NCI-H524 (cell line): ENCODE measurements at regions not wholly inside any gene's neighbourhood (a gene's known extent, or its start where the extent isn't known, plus 50 kb on each side); places are given as distances from the start of the nearest gene placed in this dataset.

ENCODE experiments used
- DNase-seq, 2 experiments: peaks; one replicate each; lab custom pipeline; 2025; lab: John Stamatoyannopoulos, UW

DNA sequence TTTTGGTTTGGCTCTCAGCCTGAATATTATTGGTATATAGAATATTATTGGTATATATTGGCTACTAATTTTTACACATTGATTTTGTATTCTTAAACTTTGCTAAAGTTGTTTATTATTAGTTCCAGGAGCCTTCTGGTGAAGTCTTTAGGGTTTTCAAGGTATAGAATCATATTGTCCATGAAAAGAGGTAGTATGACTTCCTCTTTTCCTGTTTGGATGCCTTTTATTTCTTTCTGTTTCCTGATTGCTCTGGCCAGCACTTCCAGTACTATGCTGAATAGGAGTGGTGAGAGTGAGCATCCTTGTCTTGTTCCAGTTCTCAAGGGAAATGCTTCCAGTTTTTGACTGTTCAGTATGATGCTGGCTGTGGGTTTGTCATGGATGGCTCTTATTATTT lies 107.3 kb upstream of the LIPC start:
- DNase-seq = no peak

DNA sequence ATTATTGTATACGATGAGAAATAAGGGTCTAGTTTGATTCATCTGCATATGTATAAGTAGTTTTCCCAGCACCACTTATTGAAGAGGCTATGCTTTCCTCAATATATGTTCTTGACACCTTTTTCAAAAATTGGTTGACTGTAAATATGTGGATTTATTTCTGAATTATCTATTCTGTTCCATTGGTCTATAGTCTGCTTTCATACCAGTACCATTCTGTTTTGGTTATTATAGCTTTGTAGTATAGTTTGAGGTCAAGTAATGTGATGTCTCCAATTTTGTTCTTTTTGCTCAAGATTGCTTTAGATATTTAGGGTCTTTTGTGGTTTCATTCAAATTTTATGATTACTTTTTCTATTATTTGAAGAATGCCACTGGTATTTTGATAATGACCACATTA lies 103.8 kb upstream of the LIPC start:
- no peak for DNase-seq

DNA sequence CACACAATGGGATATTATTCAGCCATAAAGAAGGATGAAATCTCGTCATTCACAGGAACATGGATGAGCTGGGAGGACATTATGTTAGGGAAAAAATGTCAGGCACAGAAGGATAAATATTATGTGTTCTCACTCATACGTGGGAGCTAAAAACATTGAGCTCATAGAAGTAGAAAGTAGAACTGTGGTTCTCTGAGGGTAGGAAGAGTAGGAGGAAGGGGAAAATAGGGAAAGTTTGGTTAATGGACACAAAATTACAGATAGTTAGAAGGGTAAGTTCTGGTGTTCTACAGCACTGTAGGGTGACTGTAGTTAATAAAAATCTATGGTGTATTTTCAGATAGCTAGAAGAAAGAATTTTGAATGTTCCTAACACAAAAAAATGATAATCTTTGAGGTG lies 102.6 kb upstream of the LIPC start:
- DNase-seq = no peak

DNA sequence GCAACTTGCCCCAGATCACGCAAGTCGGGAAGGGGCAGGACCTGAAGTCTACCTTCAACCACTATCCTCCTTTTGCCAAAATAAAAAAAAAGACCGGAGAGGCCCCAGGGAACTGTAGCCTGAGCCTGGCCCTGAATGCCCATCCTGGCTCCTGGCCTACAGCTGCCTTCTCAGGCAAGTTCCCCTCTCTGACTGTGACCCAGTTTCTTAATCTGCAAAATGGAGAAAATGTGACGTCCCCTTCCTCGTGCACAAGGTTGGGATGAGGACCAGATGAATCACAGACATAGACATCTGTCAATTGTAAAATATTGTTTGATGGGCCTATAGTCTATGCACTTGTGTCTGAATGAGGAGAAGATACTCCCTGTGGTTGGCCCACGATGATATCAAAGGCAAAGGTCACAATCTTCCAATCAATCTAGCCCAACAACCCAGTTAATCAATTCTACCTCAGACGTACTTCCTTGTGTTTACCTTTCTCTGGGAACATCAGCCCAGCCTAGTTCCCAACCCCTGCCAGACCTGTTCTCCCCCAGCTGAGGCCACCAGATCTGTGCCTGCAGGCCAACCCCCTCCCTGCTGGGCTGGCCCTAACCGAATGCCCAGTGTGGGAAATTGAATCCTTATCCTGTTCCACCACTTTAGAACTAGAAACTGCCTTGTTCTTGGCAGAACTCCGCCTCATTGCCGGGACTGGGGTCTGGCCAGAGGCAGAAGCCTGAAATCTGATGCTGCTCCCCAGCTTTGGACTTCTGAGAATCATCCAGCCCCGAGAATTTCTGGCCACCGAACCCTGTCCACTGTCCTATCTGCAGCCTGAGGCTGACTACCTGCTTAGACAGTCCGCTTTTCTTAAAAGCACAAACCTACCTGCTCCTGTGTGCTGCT lies 101.8 kb upstream of the LIPC start:
- peak in 1 of 2 experiments; percentile 34 for DNase-seq

DNA sequence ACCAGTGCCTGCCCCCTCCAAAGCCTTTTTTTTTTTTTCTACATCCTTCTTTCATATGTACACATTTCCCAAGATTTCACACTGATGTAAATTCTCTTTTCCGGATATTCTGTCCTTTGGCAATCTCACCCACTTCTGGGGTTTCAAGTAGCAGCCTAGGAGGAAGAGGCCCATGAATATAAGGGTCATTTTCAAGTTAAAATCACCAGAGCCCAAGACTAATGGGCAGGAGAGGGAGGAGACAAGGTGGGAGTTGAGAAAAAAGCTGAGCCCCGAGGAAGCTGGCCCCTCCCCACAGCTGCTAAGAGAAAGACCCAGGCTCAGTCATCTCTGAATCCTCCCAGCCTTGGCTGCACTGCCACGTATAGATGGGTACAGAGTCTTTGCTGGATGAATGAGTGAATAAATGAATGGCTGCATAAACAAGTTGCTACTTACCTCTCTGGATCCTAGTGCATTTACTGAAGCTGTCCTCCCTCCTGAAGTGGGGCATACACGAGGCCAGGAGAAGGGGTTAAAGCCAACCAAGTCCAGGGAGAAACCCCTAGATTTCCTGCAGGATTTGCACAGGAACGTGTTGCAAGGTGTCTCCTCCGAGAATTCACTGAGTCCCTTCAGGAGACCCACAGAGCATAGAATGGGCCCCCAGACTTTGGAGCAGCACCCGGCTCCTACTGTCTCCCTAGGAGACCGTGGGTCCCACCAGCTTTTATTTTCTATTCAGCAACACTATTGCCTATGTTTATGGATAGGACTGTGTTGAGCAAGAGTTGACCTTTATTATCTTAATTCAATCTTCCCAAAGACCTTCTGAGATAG lies 100.8 kb upstream of the LIPC start:
- DNase-seq = peak in 1 of 2 experiments; percentile 33

DNA sequence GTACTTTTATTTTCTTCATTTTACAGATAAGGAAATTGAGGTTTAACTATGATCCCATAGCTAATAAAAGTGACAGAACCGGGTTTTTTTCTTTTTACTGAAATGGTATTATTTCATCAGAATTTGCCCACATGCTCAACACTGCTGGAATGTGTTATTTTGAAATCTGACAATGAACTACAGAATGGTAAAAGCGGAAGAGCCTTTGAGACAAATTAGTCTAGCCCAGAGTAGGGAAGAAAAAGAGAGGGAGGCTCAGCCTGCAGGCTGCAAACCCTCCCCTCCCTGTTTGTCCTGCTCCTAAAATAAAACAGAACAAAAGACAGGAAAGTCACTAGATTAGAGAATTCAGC lies 100.3 kb upstream of the LIPC start:
- no peak for DNase-seq

DNA sequence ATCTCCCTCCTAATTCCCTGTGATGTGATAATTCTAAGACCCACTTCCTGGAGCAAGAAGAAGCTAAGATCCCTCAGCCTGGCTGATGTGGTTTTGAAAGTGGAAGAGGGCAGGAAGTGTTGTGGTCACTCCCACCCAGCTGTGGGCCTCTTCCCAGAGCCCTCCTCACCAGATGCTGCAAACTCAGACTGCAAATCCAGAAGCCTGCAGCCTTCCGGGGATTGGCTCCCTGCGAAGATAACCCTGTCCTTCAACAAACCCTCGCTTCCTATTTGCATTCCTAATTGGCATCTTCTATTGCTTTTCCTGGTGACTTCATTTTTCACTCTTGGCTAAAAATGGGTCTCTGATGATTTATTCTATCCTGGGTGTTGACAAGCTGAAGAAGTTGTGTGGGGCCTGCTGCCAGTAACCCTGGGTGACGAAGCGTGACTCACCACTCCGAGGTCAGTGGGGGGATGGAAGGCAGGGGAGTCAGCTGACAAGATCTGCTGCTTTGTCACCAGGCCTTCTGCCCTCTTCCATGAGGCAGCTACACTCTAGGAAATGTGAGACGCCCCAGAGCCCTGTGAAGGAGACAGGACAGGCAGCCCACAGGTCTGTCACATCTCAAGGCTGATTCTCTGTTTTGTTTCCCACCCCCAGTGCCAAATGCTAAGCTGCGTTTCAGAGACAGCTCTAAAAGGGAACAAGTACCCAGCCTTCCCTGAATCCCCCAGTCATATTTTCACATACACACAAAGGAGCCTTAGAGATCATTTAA lies 99.7 kb upstream of the LIPC start:
- peak; percentile 98 to 99 for DNase-seq

DNA sequence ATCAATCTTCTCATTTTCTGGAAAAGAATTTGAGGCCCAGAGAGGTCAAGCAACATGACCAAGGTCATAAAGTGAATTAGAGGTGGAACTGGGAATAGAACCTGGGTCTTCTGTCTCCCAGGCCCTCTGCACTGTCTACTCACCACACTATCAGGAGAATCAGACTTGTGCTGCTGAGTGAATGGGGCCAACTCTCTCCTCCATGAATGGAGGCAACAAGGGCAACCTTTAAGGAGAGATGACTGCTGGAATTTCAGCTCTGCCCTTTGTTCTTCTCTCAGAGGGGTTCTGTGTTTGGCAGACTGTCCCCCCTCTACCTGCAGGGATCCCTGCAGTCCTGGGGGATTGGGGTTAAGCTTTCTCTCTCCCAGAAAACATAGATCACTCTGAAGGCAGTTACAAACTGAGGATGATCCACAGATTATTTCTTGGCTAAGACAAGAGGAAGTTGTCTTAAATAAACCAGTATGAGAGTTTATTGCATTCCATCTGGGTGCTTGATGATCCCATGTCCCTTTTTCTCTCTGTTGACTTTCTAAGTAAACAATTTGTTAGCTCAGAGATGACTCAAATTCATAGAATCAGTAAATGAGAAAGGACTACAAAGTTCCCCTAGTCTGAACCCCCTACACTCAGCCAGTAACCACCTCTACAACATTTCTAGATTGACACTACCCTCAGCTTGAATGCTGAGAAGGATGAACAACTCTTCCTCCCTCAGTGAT lies 99.0 kb upstream of the LIPC start:
- DNase-seq = no peak

DNA sequence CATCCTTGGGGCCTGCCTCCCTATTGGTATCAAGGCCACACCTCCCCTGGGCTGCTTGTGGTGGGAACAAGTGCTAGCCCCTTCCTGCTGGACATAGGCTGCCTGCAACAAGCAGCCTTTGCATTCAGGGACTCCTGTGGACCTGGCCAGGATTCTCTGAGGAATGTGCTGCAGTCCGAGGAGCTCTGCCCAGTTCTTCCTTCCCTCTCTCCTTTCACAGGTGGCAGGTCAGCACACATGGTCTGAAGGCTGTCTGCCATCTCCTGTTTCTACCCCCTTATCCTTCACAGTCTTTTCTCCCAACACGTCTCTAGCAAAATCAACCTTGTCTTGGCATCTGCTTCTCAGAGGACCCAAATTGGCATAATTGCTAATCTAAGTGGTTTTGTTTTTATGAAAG lies 97.0 kb upstream of the LIPC start:
- DNase-seq = no peak

DNA sequence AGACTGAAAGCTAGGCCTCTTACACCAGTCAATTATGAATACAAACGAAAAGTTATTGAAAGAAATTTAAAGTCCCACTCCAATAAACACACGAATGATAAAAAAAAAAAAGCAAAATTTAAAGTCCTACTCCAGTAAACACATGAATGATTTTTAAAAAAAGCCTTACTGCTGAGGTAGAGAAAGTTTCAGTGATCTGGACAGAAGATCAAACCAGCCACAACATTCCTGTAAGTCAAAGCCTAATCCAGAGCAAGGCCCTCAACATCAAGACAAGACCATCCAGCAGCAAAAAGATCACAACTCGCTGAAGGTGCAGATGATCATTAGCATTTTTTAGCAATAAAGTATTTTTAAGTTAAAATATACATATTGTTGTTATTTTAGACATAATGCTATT lies 95.6 kb upstream of the LIPC start:
- DNase-seq = no peak

DNA sequence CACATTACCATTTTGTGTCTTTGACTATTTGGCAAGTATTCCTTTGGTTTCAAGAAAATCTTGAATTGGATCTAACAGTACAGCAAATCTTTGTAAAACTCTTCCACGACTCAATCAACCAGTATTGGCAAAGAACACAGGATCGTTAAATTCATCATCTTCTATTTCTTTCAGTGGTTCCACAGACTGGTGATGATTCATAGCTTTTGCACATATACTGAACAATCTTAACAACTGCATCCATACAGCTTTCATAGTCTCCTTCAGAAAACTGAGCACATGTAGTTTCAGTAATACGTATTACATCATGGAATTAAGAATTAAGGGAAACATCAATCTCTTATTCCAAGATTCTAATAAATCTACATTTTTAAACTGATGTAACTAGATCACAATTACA lies 91.6 kb upstream of the LIPC start:
- no peak for DNase-seq

DNA sequence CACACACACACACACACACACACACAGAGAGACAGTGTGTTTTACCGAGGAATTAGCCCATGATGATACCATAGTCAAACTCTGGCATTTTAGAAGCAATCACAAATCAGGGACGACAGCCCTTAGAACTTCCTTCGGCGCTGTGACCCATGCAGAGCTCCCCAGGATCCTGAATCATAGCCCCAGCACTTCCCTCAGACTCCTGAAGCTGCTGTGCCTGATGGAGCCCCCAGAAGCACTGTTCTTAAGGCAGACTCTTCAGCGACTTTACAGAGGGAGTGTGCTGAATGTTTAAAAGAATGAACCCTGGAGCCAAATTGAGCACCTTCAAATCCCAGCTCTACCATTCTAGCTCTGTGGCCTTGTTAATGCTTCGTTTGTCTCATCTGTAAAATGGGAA lies 89.3 kb upstream of the LIPC start:
- no peak for DNase-seq

DNA sequence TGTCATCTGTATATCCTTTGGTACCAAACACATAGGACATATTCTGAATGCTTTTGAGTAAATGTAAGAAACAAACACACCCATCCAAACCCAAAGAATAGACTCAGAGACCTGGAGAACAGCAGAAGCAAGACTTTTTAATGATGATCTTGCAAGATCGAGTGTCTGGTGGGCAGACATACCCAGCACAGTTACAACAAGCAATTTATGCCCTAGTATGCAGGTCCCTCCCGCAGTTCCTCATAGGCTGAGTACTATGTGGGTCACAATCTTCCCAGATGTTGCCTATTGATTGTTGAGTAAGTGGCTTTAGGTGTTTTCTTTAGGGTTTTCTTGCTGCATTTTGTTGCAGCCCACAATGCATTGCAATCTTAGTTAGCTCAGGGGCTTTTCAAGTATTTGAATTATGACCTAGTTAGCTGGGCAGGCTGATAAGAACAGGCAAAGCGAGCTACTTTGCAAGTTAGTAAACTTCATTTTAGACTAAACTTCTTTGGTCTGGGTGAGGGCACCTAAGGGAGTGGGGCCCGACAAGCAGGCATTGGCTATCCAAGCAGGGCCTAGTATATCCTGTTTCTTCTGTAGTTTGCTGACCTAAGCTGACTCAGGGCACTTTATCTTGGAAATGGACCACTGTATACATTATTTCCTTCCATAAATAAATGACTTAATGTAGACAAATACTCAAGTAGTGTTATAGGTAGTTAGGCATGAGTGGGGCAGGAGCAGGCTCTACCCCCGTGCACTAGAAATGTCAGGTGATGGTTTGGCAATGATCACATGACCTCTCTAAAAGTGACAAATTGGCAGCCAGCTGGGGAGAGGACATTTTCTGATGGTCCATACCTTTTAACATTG lies 87.3 kb upstream of the LIPC start:
- DNase-seq = no peak

DNA sequence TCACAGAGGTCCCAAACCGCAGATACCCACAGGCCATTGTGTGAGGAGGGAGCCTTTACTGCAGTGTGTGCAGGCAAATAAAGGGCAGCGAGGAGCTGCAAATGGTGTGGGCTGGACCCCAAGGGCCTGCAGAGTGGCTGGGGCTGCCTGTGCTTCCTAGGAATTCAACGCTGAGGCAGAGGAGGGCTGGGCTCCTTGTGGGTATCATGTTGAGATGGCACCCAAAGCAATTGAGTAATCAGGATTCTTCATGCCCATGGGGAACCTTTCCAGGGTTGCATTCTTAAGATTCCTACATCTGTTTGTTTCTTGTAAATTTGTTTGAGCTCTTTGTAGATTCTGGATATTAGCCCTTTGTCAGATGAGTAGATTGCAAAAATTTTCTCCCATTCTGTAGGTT lies 85.4 kb upstream of the LIPC start:
- no peak for DNase-seq

DNA sequence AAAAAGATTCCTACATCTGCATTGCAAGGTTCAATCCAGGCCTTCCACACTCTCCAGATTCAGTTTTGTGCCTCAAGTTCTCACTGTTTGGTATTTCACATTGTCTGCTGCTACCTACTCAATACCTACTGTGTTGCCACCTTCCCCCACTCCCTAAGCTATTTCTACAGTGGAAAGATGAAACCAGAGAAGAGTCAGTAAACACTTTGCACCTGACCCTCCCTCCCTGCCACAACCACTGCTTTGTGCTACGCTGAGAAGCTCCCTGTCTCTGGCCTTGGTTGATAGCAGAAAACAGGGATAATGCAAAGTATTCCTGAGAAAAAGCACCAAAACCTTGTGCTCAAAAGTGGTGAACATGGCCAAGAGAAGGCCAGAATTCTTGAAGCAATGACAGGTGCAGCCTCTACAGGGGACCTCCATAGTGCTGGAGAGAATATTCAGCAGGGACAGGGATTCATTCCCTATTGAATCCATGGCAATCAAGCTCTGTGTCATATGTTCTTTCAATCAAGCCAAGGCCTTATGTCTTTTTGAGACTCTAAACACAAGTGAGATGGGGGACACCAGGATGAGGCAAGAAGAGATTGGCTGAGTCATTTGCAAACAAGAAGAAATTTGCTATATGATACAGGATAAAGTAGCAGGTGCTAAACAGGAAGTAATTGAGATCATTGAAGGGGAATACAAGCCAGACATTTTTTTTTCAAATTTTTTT lies 83.5 kb upstream of the LIPC start:
- DNase-seq = peak in 1 of 2 experiments; percentile 13

DNA sequence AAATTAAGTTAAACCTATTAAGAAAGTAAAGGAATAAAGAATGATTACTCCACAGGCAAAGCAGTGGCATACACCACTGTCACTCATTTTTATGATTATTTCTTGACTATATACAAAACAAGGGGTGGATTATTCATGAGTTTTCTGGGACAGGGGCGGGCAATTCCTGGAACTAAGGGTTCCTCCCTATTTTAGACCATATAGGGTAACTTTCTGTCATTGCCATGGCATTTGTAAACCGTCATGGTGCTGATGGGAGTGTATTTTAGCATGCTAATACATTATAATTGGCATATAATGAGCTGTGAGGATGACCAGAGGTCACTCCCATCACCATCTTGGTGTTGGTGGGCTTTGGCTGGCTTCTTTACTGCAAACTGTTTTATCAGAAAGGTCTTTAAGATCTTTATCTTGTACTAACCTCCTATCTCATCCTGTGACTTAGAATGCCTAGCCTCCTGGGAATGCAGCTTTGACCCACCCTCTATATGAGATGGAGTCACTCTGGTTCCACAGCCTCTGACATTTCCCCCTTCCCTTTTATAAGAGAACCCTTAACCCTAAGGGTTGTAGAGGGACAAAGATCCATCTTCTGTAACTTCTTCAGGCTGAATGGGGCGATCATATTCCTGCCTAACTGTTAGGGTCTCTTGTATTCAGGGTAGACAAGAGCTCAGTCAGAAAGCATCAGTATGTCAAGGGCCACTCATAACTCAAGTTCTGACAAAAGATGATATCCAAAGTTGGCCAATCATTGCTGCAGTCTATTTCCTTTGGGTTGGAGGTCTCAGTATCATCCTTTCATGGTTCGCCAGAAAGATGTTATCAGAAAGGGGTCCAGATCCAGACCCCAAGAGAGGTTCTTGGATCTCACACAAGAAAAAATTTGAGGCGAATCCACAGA lies 79.5 kb upstream of the LIPC start:
- no peak for DNase-seq

DNA sequence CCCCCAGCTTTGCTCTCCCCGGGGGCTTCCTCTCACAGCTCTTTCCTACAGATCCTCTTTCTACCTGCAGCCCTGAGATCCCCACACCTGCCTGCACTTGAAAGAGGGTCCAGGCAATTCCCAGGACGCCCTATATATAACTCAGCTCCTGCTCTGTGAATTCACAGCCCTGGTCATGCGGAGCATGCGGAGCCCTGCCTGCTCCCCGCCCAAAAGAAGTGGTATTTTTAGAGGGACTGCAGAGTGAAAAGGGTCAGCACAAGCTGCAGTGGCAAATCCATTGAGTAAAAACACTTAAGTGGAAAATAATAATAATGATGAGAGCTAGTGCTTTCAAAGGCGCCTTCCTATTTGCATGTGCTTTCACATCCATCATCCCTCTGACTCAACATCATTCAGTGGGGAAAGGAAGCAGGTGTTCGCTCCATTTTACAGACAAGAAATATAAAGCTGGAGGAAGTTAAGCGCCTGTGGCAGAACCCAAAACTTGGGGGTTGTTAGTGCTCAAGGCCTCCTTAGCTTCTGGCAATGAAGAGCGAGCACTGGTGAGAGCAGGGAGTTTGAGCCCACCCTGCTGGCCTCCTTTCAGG lies 76.3 kb upstream of the LIPC start:
- DNase-seq = no peak

DNA sequence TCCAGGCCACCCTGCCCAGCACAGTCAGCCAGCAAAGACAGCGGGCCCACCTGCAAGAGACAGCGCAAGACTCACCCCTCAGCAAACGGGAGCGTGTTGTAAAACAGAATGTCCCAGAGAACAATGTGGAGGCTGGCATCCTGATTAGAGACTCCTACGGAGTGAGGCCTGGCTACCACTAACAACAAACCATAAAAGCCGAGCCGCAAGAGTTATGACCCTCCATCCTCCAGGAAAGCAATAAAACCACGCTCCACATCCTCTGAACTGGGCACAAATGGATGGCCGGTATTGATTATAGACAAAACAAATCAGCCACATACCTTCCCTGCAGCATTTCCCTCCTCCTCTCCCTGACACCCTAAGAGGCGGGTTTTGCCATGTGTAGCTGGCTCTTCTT lies 75.8 kb upstream of the LIPC start:
- no peak for DNase-seq
